ENCODE measurements at regions not wholly inside any gene's neighbourhood (a gene's known extent, or its start where the extent isn't known, plus 50 kb on each side); places are given as distances from the start of the nearest gene placed in this dataset.

- TF ChIP-seq CTCF (IDR thresholded peaks at IDR 0.05) = no peak
- no peak for TF ChIP-seq POLR2AphosphoS5 (IDR thresholded peaks at IDR 0.05)
- no peak for TF ChIP-seq POLR2A (IDR thresholded peaks at IDR 0.05)
Measured at GRCh38 chrX:13123247-13123856, 78.9 kb upstream of the FAM9C start.
